BJ (cell line): ENCODE measurements at regions not wholly inside any gene's neighbourhood (a gene's known extent, or its start where the extent isn't known, plus 50 kb on each side); places are given as distances from the start of the nearest gene placed in this dataset.

ENCODE experiments used
- CTCF ChIA-PET: fragments of 350-600 bp; formaldehyde crosslinking; extraction: SDS; loops from one replicate; lab custom pipeline; 2021; ENCODE audit warnings: antibody characterized with exemption, inconsistent platforms; lab: Yijun Ruan, JAX
- POLR2A ChIA-PET: fragments of 300-600 bp; sonication (Branson Sonifier 250); formaldehyde crosslinking; extraction: SDS; loops from one replicate; lab custom pipeline; 2021; ENCODE audit warnings: antibody characterized with exemption; lab: Charles Lee
- DNase-seq: peaks from one replicate; pipeline ENCODE4 v3.0.0-alpha.2; 2011; ENCODE audit warnings: low read depth
- H3K27me3 ChIP-seq: 2 replicates; pipeline ENCODE4 v1.6.0; 2011; ENCODE audit warnings: low read length; ENCODE audit not compliant: control insufficient read depth, insufficient read depth
- H3K36me3 ChIP-seq: 2 replicates; pipeline ENCODE4 v1.5.1; 2011; ENCODE audit warnings: low read length; ENCODE audit not compliant: control insufficient read depth, insufficient read depth
- H3K4me3 ChIP-seq: 2 replicates; pipeline ENCODE4 v1.5.1; 2011; ENCODE audit warnings: low read depth, mild to moderate bottlenecking, control low read depth, low read length
- CTCF ChIP-seq: IDR thresholded peaks from 2 replicates; pipeline ENCODE4 v1.5.1; 2011; ENCODE audit warnings: low read depth, mild to moderate bottlenecking, control low read depth, inconsistent platforms, low read length, moderate library complexity; ENCODE audit not compliant: insufficient read depth

- peaks cover 2% of the 10 kb centered on the region for H3K27me3 ChIP-seq
- no peaks in the 10 kb centered on the region for H3K36me3 ChIP-seq
- no peak overlapping the region for H3K4me3 ChIP-seq
- DNase-seq: no peak
- ChIA-PET POLR2A (no interaction called here), CTCF (no interaction called here)
- no peak for TF ChIP-seq CTCF
These were observed 86.5 kb upstream of the KLF3 start for GRCh38 chr4:38577462-38577861.

GRCh38 chr4:38581426-38582106 is 82.4 kb upstream of the KLF3 start:
- Histone ChIP-seq H3K4me3 (no peak overlapping the region), H3K36me3 (no peaks in the 10 kb centered on the region), H3K27me3 (peaks cover 2% of the 10 kb centered on the region)
- DNase-seq: no peak
- ChIA-PET POLR2A (no interaction called here), CTCF (interaction anchor here (0.6 kb wide), 1 partner anchor 719 kb away, joined by 3 read pairs; no protein-coding TSS in a partner anchor)
- no peak for TF ChIP-seq CTCF

DNA sequence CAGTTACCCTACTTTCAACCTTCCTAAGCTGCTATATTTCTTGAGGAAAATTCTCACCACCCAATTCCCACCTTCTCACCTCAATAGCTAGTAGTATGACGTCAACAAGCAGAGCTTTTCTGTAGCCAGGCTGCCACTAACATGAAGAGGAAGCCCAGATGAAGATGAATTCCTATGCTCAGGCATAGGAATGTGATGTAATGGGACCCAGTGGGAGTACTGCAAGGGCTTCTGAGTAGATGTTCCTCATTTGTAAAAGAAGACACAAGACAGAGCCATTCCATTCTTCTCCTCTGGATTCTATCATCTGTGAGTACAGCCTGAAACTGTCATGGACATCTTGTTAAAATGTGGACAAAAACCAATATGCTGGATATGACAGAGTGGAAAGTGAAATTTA is 81.6 kb upstream of the KLF3 start:
- Histone ChIP-seq H3K36me3 (no peaks in the 10 kb centered on the region), H3K27me3 (peaks cover 2% of the 10 kb centered on the region), H3K4me3 (no peak overlapping the region)
- no peak for DNase-seq
- POLR2A ChIA-PET: no interaction called here
- CTCF ChIA-PET: no interaction called here
- TF ChIP-seq CTCF: no peak

DNA sequence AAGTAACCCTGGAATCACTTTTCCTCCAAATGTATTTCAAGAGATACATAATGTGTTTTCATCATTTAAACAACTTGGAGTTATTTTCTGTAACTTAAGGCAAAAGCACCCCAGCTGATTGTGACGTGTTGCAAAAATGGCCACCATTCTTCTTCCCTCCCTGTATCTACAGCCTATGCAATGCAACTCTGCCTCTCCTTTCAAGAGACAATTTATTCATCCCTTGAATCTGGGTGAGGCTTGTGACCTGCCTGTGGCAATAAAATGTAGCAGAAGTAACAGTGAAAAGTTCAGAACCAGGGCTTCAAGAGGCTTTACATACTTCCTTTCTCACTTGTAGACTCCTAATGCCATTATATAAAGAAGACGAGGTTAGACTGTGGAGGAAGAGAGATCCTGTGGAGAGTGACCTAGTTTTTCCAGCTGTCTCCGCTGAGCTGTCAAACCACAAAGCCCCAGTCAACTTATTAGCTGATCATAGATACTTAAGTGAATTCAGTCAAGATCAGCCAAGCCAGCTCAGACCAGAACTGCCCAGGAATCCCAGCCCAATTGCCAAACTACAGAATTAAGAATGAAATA is 81.0 kb upstream of the KLF3 start:
- Histone ChIP-seq H3K4me3 (no peak overlapping the region), H3K27me3 (peaks cover 2% of the 10 kb centered on the region), H3K36me3 (no peaks in the 10 kb centered on the region)
- ChIA-PET CTCF (no interaction called here), POLR2A (no interaction called here)
- TF ChIP-seq CTCF: no peak
- DNase-seq: no peak

DNA sequence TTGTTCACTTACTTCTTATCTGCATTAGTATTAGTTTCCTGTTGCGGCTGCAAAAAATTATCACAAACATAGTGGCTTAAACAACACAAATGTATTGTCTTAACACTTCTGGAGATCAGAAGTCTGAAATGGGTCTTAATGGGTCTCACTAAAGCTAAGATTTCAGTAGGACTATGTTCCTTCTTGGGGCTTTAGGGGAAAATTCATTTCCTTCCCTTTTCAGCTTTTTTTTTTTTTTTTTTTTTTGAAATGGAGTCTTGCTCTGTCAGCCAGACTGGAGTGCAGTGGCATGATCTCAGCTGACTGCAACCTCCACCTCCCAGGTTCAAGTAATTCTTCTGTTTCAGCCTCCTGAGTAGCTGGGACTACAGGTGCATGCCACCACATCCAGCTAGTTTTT is 78.1 kb upstream of the KLF3 start:
- no peak overlapping the region for H3K4me3 ChIP-seq
- CTCF ChIA-PET: no interaction called here
- 0 out of 2 replicates have a peak, but pooled peaks cover 1% of the 10 kb centered on the region for H3K27me3 ChIP-seq
- no peaks in the 10 kb centered on the region for H3K36me3 ChIP-seq
- no peak for DNase-seq
- no peak for TF ChIP-seq CTCF
- POLR2A ChIA-PET: no interaction called here
